ENCODE measurements at regions not wholly inside any gene's neighbourhood (a gene's known extent, or its start where the extent isn't known, plus 50 kb on each side); places are given as distances from the start of the nearest gene placed in this dataset.
"Not testable (repeated sequence)": the region's sequence is repeated elsewhere in the genome, so short reads cannot be mapped to it uniquely, and the experiment has no call there.

- no peak for DNase-seq (ENCODE audit: low read depth, low spot score)
Measured at GRCh38 chr6:6970851-6971250, 136.9 kb upstream of the RREB1 start.

GRCh38 chr6:6971369-6971768 lies 136.4 kb upstream of the RREB1 start:
- DNase-seq (ENCODE audit: low read depth, low spot score) = no peak

- peak; percentile 55 for DNase-seq (ENCODE audit: low read depth, low spot score)
Measured at GRCh38 chr6:6972456-6972855, 135.3 kb upstream of the RREB1 start.

GRCh38 chr6:6973721-6974120 lies 134.0 kb upstream of the RREB1 start:
- DNase-seq (ENCODE audit: low read depth, low spot score) = no peak

GRCh38 chr6:6975459-6976111 lies 132.2 kb upstream of the RREB1 start:
- DNase-seq (ENCODE audit: low read depth, low spot score) = no peak

GRCh38 chr6:6976193-6976592 lies 131.6 kb upstream of the RREB1 start:
- DNase-seq (ENCODE audit: low read depth, low spot score) = no peak

GRCh38 chr6:6978731-6979130 lies 129.0 kb upstream of the RREB1 start:
- no peak for DNase-seq (ENCODE audit: low read depth, low spot score)

- no peak for DNase-seq (ENCODE audit: low read depth, low spot score)
Measured at GRCh38 chr6:6980999-6981597, 126.7 kb upstream of the RREB1 start.

- DNase-seq (ENCODE audit: low read depth, low spot score) = no peak
Measured at GRCh38 chr6:6981681-6982322, 126.0 kb upstream of the RREB1 start.

GRCh38 chr6:6982663-6983062 lies 125.1 kb upstream of the RREB1 start:
- DNase-seq (ENCODE audit: low read depth, low spot score) = no peak

- no peak for DNase-seq (ENCODE audit: low read depth, low spot score)
Measured at GRCh38 chr6:6984585-6985366, 123.0 kb upstream of the RREB1 start.

- no peak for DNase-seq (ENCODE audit: low read depth, low spot score)
Measured at GRCh38 chr6:6986344-6986743, 121.4 kb upstream of the RREB1 start.

GRCh38 chr6:6987749-6988148 lies 120.0 kb upstream of the RREB1 start:
- DNase-seq (ENCODE audit: low read depth, low spot score) = no peak

- DNase-seq (ENCODE audit: low read depth, low spot score) = not testable (repeated sequence)
Measured at GRCh38 chr6:6990059-6990458, 117.7 kb upstream of the RREB1 start.

GRCh38 chr6:6993503-6994237 lies 114.1 kb upstream of the RREB1 start:
- DNase-seq (ENCODE audit: low read depth, low spot score) = no peak

GRCh38 chr6:6994796-6995195 lies 113.0 kb upstream of the RREB1 start:
- DNase-seq (ENCODE audit: low read depth, low spot score) = no peak

- no peak for DNase-seq (ENCODE audit: low read depth, low spot score)
Measured at GRCh38 chr6:6995328-6995727, 112.4 kb upstream of the RREB1 start.

GRCh38 chr6:6996124-6996523 lies 111.6 kb upstream of the RREB1 start:
- no peak for DNase-seq (ENCODE audit: low read depth, low spot score)

- no peak for DNase-seq (ENCODE audit: low read depth, low spot score)
Measured at GRCh38 chr6:6997263-6998193, 110.2 kb upstream of the RREB1 start.

GRCh38 chr6:6998194-6998569 lies 109.6 kb upstream of the RREB1 start:
- DNase-seq (ENCODE audit: low read depth, low spot score) = no peak
